ENCODE measurements at regions not wholly inside any gene's neighbourhood (a gene's known extent, or its start where the extent isn't known, plus 50 kb on each side); places are given as distances from the start of the nearest gene placed in this dataset.

- Histone ChIP-seq H3K9ac (ENCODE audit: low read length) (no peak overlapping the region), H3K9me3 (ENCODE audit: control insufficient read depth, insufficient read depth, low read depth, low read length) (no peaks in the 10 kb centered on the region), H3K4me3 (ENCODE audit: low read depth, low read length) (no peak overlapping the region), H3K27ac (ENCODE audit: low read depth, low read length) (no peak overlapping the region), H3K36me3 (ENCODE audit: control insufficient read depth, insufficient read depth, low read length) (no peaks in the 10 kb centered on the region), H3K4me1 (ENCODE audit: control insufficient read depth, insufficient read depth, low read length) (no peaks in the 10 kb centered on the region), H3K27me3 (ENCODE audit: control insufficient read depth, insufficient read depth, low read length) (no peaks in the 10 kb centered on the region)
Observed at GRCh38 chr5:107325866-107326265, 344.9 kb downstream of the EFNA5 start.

- no peaks in the 10 kb centered on the region for H3K4me1 ChIP-seq (ENCODE audit: control insufficient read depth, insufficient read depth, low read length)
- H3K9ac ChIP-seq (ENCODE audit: low read length): no peak overlapping the region
- H3K27ac ChIP-seq (ENCODE audit: low read depth, low read length): no peak overlapping the region
- no peaks in the 10 kb centered on the region for H3K36me3 ChIP-seq (ENCODE audit: control insufficient read depth, insufficient read depth, low read length)
- H3K4me3 ChIP-seq (ENCODE audit: low read depth, low read length): no peak overlapping the region
- no peaks in the 10 kb centered on the region for H3K9me3 ChIP-seq (ENCODE audit: control insufficient read depth, insufficient read depth, low read depth, low read length)
- no peaks in the 10 kb centered on the region for H3K27me3 ChIP-seq (ENCODE audit: control insufficient read depth, insufficient read depth, low read length)
Observed at GRCh38 chr5:107324809-107325208, 345.9 kb downstream of the EFNA5 start.

- Histone ChIP-seq H3K9me3 (ENCODE audit: control insufficient read depth, insufficient read depth, low read depth, low read length) (no peaks in the 10 kb centered on the region), H3K4me1 (ENCODE audit: control insufficient read depth, insufficient read depth, low read length) (no peaks in the 10 kb centered on the region), H3K36me3 (ENCODE audit: control insufficient read depth, insufficient read depth, low read length) (no peaks in the 10 kb centered on the region), H3K27me3 (ENCODE audit: control insufficient read depth, insufficient read depth, low read length) (no peaks in the 10 kb centered on the region), H3K4me3 (ENCODE audit: low read depth, low read length) (no peak overlapping the region), H3K9ac (ENCODE audit: low read length) (no peak overlapping the region), H3K27ac (ENCODE audit: low read depth, low read length) (no peak overlapping the region)
Observed at GRCh38 chr5:107324071-107324470, 346.7 kb downstream of the EFNA5 start.

GRCh38 chr5:107323536-107323935, 347.2 kb downstream of the EFNA5 start:
- H3K27me3 ChIP-seq (ENCODE audit: control insufficient read depth, insufficient read depth, low read length): no peaks in the 10 kb centered on the region
- H3K4me3 ChIP-seq (ENCODE audit: low read depth, low read length): no peak overlapping the region
- H3K9me3 ChIP-seq (ENCODE audit: control insufficient read depth, insufficient read depth, low read depth, low read length): no peaks in the 10 kb centered on the region

GRCh38 chr5:107322936-107323335, 347.8 kb downstream of the EFNA5 start:
- no peak overlapping the region for H3K27ac ChIP-seq (ENCODE audit: low read depth, low read length)
- no peak overlapping the region for H3K4me3 ChIP-seq (ENCODE audit: low read depth, low read length)
- H3K27me3 ChIP-seq (ENCODE audit: control insufficient read depth, insufficient read depth, low read length): no peaks in the 10 kb centered on the region
- no peaks in the 10 kb centered on the region for H3K4me1 ChIP-seq (ENCODE audit: control insufficient read depth, insufficient read depth, low read length)
- H3K9ac ChIP-seq (ENCODE audit: low read length): no peak overlapping the region
- no peaks in the 10 kb centered on the region for H3K36me3 ChIP-seq (ENCODE audit: control insufficient read depth, insufficient read depth, low read length)
- H3K9me3 ChIP-seq (ENCODE audit: control insufficient read depth, insufficient read depth, low read depth, low read length): no peaks in the 10 kb centered on the region

More at GRCh38 chr5:107323536-107323935, 347.2 kb downstream of the EFNA5 start:
- Histone ChIP-seq H3K27ac (ENCODE audit: low read depth, low read length) (no peak overlapping the region), H3K36me3 (ENCODE audit: control insufficient read depth, insufficient read depth, low read length) (no peaks in the 10 kb centered on the region), H3K9ac (ENCODE audit: low read length) (no peak overlapping the region), H3K4me1 (ENCODE audit: control insufficient read depth, insufficient read depth, low read length) (no peaks in the 10 kb centered on the region)

DNA sequence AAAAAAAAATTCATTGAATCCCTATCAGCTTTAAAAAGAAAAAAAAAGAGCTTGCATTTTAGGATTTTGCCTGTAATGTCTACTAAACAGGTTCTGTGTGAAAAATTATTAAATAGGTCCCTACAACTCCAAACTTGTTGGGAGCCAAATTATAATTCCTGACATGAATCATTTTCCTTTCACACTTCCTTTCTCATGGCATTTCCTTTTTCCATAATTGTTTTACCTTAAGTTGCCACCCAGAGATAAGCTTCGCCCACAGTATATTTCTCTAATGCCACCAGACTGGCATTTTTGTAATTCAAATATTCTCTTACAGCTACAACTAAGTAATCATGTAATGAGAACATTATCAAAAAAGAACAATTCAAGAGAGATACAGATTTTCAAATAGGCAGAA, 348.8 kb downstream of the EFNA5 start:
- no peaks in the 10 kb centered on the region for H3K4me1 ChIP-seq (ENCODE audit: control insufficient read depth, insufficient read depth, low read length)
- no peaks in the 10 kb centered on the region for H3K9me3 ChIP-seq (ENCODE audit: control insufficient read depth, insufficient read depth, low read depth, low read length)
- no peak overlapping the region for H3K9ac ChIP-seq (ENCODE audit: low read length)
- H3K4me3 ChIP-seq (ENCODE audit: low read depth, low read length): no peak overlapping the region
- no peaks in the 10 kb centered on the region for H3K36me3 ChIP-seq (ENCODE audit: control insufficient read depth, insufficient read depth, low read length)
- H3K27ac ChIP-seq (ENCODE audit: low read depth, low read length): no peak overlapping the region
- H3K27me3 ChIP-seq (ENCODE audit: control insufficient read depth, insufficient read depth, low read length): no peaks in the 10 kb centered on the region

DNA sequence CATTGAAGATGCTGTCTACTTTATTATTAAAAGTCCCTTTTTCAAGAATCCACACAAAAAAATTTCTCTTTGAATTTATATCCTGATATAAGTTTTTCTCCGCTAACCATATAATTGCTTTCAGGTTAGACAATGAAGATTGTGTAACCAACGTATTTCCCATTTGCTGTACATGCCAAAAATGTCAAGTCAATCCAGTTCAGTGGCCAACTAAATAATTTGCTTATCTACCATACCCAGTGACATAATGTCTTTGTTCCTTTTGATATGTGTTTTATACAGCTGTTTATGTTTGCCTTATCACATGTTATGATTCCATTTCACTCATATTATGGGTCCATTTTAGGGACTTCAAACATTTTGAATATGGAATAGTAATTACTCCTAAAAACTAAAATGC, 349.9 kb downstream of the EFNA5 start:
- Histone ChIP-seq H3K9ac (ENCODE audit: low read length) (no peak overlapping the region), H3K9me3 (ENCODE audit: control insufficient read depth, insufficient read depth, low read depth, low read length) (no peaks in the 10 kb centered on the region), H3K27ac (ENCODE audit: low read depth, low read length) (no peak overlapping the region), H3K36me3 (ENCODE audit: control insufficient read depth, insufficient read depth, low read length) (no peaks in the 10 kb centered on the region), H3K27me3 (ENCODE audit: control insufficient read depth, insufficient read depth, low read length) (no peaks in the 10 kb centered on the region), H3K4me1 (ENCODE audit: control insufficient read depth, insufficient read depth, low read length) (no peaks in the 10 kb centered on the region), H3K4me3 (ENCODE audit: low read depth, low read length) (no peak overlapping the region)

- Histone ChIP-seq H3K9ac (ENCODE audit: low read length) (no peak overlapping the region), H3K4me3 (ENCODE audit: low read depth, low read length) (no peak overlapping the region), H3K36me3 (ENCODE audit: control insufficient read depth, insufficient read depth, low read length) (no peaks in the 10 kb centered on the region), H3K9me3 (ENCODE audit: control insufficient read depth, insufficient read depth, low read depth, low read length) (no peaks in the 10 kb centered on the region), H3K27me3 (ENCODE audit: control insufficient read depth, insufficient read depth, low read length) (no peaks in the 10 kb centered on the region), H3K27ac (ENCODE audit: low read depth, low read length) (no peak overlapping the region), H3K4me1 (ENCODE audit: control insufficient read depth, insufficient read depth, low read length) (no peaks in the 10 kb centered on the region)
Observed at GRCh38 chr5:107320376-107320775, 350.4 kb downstream of the EFNA5 start.

- H3K9me3 ChIP-seq (ENCODE audit: control insufficient read depth, insufficient read depth, low read depth, low read length): no peaks in the 10 kb centered on the region
- H3K27ac ChIP-seq (ENCODE audit: low read depth, low read length): no peak overlapping the region
- H3K9ac ChIP-seq (ENCODE audit: low read length): no peak overlapping the region
- no peak overlapping the region for H3K4me3 ChIP-seq (ENCODE audit: low read depth, low read length)
- H3K4me1 ChIP-seq (ENCODE audit: control insufficient read depth, insufficient read depth, low read length): no peaks in the 10 kb centered on the region
- H3K36me3 ChIP-seq (ENCODE audit: control insufficient read depth, insufficient read depth, low read length): no peaks in the 10 kb centered on the region
- no peaks in the 10 kb centered on the region for H3K27me3 ChIP-seq (ENCODE audit: control insufficient read depth, insufficient read depth, low read length)
Observed at GRCh38 chr5:107319901-107320300, 350.8 kb downstream of the EFNA5 start.

DNA sequence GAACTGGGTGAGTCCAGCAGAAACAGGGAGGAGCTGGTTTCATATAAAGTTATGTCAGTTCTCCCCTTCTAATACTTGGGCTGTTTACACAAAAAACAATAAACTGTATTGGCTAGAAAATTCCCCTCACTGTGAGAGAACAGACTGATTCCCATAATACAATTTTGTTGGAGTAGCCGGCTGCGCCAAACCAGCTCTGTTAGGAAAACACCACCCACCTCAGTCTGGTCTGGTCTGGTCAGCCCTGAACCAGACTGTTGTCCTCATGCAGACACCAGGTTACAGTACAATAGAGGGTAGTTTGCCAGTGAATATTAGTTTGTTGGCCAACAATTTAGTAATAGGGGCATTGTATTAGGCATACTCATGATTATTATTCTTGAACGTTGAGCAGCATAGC, 356.4 kb downstream of the EFNA5 start:
- H3K36me3 ChIP-seq (ENCODE audit: control insufficient read depth, insufficient read depth, low read length): no peaks in the 10 kb centered on the region
- H3K9ac ChIP-seq (ENCODE audit: low read length): no peak overlapping the region
- H3K27me3 ChIP-seq (ENCODE audit: control insufficient read depth, insufficient read depth, low read length): no peaks in the 10 kb centered on the region
- H3K27ac ChIP-seq (ENCODE audit: low read depth, low read length): no peak overlapping the region
- no peak overlapping the region for H3K4me3 ChIP-seq (ENCODE audit: low read depth, low read length)
- no peaks in the 10 kb centered on the region for H3K9me3 ChIP-seq (ENCODE audit: control insufficient read depth, insufficient read depth, low read depth, low read length)
- no peaks in the 10 kb centered on the region for H3K4me1 ChIP-seq (ENCODE audit: control insufficient read depth, insufficient read depth, low read length)

GRCh38 chr5:107313921-107314320, 356.8 kb downstream of the EFNA5 start:
- Histone ChIP-seq H3K9me3 (ENCODE audit: control insufficient read depth, insufficient read depth, low read depth, low read length) (no peaks in the 10 kb centered on the region), H3K4me1 (ENCODE audit: control insufficient read depth, insufficient read depth, low read length) (no peaks in the 10 kb centered on the region), H3K4me3 (ENCODE audit: low read depth, low read length) (no peak overlapping the region), H3K27ac (ENCODE audit: low read depth, low read length) (no peak overlapping the region), H3K36me3 (ENCODE audit: control insufficient read depth, insufficient read depth, low read length) (no peaks in the 10 kb centered on the region), H3K9ac (ENCODE audit: low read length) (no peak overlapping the region), H3K27me3 (ENCODE audit: control insufficient read depth, insufficient read depth, low read length) (no peaks in the 10 kb centered on the region)

DNA sequence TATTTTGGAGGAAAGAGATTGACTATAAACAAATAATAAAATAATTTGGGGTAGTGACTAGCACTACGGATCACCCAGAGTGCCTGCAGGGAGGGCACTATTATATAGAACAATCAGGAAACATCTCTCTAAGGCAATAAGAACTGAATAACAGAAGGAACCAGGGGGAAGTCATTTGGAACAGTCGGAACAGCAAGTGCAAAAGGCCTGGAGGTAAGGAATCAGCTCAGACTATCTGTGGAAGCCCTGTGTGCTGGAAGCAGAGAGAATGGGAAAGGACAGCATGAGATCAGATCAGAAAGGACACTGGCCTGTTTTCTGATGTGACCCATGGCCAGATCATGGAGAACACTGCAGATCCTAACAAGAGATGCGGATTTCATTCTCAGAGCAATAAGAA, 357.6 kb downstream of the EFNA5 start:
- Histone ChIP-seq H3K9ac (ENCODE audit: low read length) (no peak overlapping the region), H3K27me3 (ENCODE audit: control insufficient read depth, insufficient read depth, low read length) (no peaks in the 10 kb centered on the region), H3K4me1 (ENCODE audit: control insufficient read depth, insufficient read depth, low read length) (no peaks in the 10 kb centered on the region), H3K9me3 (ENCODE audit: control insufficient read depth, insufficient read depth, low read depth, low read length) (no peaks in the 10 kb centered on the region), H3K4me3 (ENCODE audit: low read depth, low read length) (no peak overlapping the region), H3K27ac (ENCODE audit: low read depth, low read length) (no peak overlapping the region), H3K36me3 (ENCODE audit: control insufficient read depth, insufficient read depth, low read length) (no peaks in the 10 kb centered on the region)

All from HUES6 (cell line).